Nephron progenitor cell (in vitro differentiated cells): ENCODE measurements at regions not wholly inside any gene's neighbourhood (a gene's known extent, or its start where the extent isn't known, plus 50 kb on each side); places are given as distances from the start of the nearest gene placed in this dataset.
A peak's percentile ranks its signal among the peaks of the same experiment; 100 is the strongest.

Experiments used
- DNase-seq: peaks from one replicate; pipeline ENCODE4 v3.0.0; 2021
- H3K27ac Mint-ChIP-seq: 2 replicates; pipeline ENCODE4 v1.8.0; 2021; ENCODE audit warnings: mild to moderate bottlenecking, moderate library complexity, mixed read lengths
- H3K27me3 Mint-ChIP-seq: 2 replicates; pipeline ENCODE4 v1.8.0; 2021; ENCODE audit warnings: mild to moderate bottlenecking, low read depth, mixed read lengths; ENCODE audit not compliant: poor library complexity
- H3K36me3 Mint-ChIP-seq: 2 replicates; pipeline ENCODE4 v1.8.0; 2021; ENCODE audit warnings: low read depth, mixed read lengths
- H3K4me1 Mint-ChIP-seq: 2 replicates; pipeline ENCODE4 v1.8.0; 2021; ENCODE audit warnings: mixed read lengths
- H3K4me3 Mint-ChIP-seq: 2 replicates; pipeline ENCODE4 v1.8.0; 2021; ENCODE audit warnings: mild to moderate bottlenecking, moderate library complexity, mixed read lengths
- H3K9me3 Mint-ChIP-seq: 2 replicates; pipeline ENCODE4 v1.8.0; 2021; ENCODE audit warnings: mild to moderate bottlenecking, moderate library complexity, mixed read lengths
- TF ChIP-seq, protein P1 (sequence below): fragments of 200-600 bp; sonication (generic); IDR thresholded peaks from 2 replicates; pipeline ENCODE4 v1.5.0; 2021; ENCODE audit warnings: antibody characterized with exemption

DNA sequence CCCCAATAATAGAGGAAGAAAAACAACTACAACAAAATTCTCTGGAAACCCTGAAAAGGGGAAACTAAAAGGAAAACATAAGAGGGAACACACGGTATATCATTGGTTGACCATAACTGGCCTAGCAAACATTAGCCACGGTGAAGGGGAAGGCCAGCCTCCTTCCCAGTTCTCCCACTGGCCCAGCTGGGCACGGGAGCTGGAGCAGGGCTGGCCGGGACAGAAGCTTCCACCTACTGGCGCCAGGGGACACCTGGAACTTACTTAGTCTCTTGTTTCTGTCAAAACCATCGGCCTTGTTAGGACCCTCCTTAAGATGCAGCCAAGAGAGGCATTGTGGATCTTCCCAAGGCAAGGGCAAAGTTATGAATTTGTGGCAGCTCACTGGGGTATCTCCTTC lies 56.1 kb upstream of the DLGAP1 start:
- Mint-ChIP-seq H3K9me3 (peaks cover 3% of the 10 kb centered on the region), H3K27me3 (no peaks in the 10 kb centered on the region), H3K4me3 (no peak overlapping the region), H3K27ac (no peak overlapping the region), H3K36me3 (no peaks in the 10 kb centered on the region), H3K4me1 (no peaks in the 10 kb centered on the region)
- TF ChIP-seq, protein P1, sequence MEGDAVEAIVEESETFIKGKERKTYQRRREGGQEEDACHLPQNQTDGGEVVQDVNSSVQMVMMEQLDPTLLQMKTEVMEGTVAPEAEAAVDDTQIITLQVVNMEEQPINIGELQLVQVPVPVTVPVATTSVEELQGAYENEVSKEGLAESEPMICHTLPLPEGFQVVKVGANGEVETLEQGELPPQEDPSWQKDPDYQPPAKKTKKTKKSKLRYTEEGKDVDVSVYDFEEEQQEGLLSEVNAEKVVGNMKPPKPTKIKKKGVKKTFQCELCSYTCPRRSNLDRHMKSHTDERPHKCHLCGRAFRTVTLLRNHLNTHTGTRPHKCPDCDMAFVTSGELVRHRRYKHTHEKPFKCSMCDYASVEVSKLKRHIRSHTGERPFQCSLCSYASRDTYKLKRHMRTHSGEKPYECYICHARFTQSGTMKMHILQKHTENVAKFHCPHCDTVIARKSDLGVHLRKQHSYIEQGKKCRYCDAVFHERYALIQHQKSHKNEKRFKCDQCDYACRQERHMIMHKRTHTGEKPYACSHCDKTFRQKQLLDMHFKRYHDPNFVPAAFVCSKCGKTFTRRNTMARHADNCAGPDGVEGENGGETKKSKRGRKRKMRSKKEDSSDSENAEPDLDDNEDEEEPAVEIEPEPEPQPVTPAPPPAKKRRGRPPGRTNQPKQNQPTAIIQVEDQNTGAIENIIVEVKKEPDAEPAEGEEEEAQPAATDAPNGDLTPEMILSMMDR, result no peak
- DNase-seq, result no peak

DNA sequence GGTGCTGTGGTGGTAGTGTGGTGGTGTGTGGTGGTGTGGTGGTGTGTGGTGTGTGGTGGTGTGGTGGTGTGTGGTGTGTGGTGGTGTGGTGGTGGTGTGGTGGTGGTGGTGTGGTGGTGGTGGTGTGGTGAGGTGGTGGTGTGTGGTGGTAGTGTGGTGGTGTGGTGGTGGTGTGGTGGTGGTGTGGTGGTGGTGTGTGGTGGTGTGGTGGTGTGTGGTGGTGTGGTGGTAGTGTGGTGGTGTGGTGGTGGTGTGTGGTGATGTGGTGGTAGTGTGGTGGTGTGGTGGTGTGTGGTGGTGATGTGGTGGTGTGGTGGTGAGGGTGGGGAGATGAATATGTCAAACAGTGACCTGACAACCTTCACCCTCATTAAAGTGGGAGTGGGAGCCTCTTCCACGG lies 55.6 kb upstream of the DLGAP1 start:
- Mint-ChIP-seq H3K27me3 (no peaks in the 10 kb centered on the region), H3K36me3 (no peaks in the 10 kb centered on the region), H3K4me3 (no peak overlapping the region), H3K4me1 (no peaks in the 10 kb centered on the region), H3K27ac (peak overlapping the region; percentile 51), H3K9me3 (peaks cover 3% of the 10 kb centered on the region)
- DNase-seq, result no peak
- TF ChIP-seq, protein P1, result no peak

DNA sequence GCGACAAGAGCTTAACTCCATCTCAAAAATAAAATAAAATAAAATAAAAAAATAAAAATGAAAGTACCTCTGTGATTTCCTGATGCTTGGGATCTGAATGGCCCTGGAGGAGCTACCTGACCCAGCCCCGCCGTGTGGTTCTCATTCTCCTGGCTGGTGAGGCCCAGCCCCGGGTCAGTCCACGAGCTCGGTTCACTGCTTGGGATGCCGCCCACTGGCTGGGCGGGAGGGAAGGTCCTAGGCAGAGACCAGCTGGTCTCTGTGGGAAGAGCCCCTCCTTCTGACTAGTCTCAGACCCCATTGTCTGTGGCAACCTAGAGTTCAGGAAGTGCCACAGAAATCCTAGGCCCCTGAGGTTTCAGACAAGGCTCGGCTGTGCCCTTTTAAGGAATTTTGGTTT lies 55.1 kb upstream of the DLGAP1 start:
- DNase-seq, result no peak
- TF ChIP-seq, protein P1, result no peak
- Mint-ChIP-seq H3K4me1 (no peaks in the 10 kb centered on the region), H3K27me3 (no peaks in the 10 kb centered on the region), H3K36me3 (no peaks in the 10 kb centered on the region), H3K27ac (no peak overlapping the region), H3K4me3 (no peak overlapping the region), H3K9me3 (peaks cover 3% of the 10 kb centered on the region)
